WTC11 (cell line): ENCODE measurements at regions not wholly inside any gene's neighbourhood (a gene's known extent, or its start where the extent isn't known, plus 50 kb on each side); places are given as distances from the start of the nearest gene placed in this dataset.
A peak's percentile ranks its signal among the peaks of the same experiment; 100 is the strongest.

Source experiments
- ATAC-seq: fragments of 200-7000 bp; cut with Tn5 transposase; 2 replicates; pipeline ENCODE4 v1.10.0; 2021; ENCODE audit warnings: mild to moderate bottlenecking, moderate library complexity
- CTCF ChIA-PET: fragments of 300-600 bp; sonication (Branson Sonifier 250); formaldehyde crosslinking; loops from one replicate; lab custom pipeline; 2021; ENCODE audit warnings: antibody characterized with exemption; lab: Charles Lee
- POLR2A ChIA-PET: fragments of 350-600 bp; sonication (Branson Sonifier 250); formaldehyde crosslinking; loops from one replicate; lab custom pipeline; 2021; ENCODE audit warnings: antibody characterized with exemption; lab: Charles Lee
- DNase-seq: peaks from one replicate; pipeline ENCODE4 v3.0.0; 2021; ENCODE audit warnings: low spot score
- H3K27ac Mint-ChIP-seq: 2 replicates; pipeline ENCODE4 v1.8.0; 2021; ENCODE audit warnings: mixed read lengths
- H3K27me3 Mint-ChIP-seq: 2 replicates; pipeline ENCODE4 v1.8.0; 2021; ENCODE audit warnings: low read depth, mild to moderate bottlenecking, moderate library complexity, mixed read lengths
- H3K36me3 Mint-ChIP-seq: 2 replicates; pipeline ENCODE4 v1.8.0; 2021; ENCODE audit warnings: mixed read lengths
- H3K4me1 Mint-ChIP-seq: 2 replicates; pipeline ENCODE4 v1.8.0; 2022; ENCODE audit warnings: mixed read lengths
- H3K4me3 Mint-ChIP-seq: 2 replicates; pipeline ENCODE4 v1.8.0; 2021; ENCODE audit warnings: mild to moderate bottlenecking, moderate library complexity, mixed read lengths
- H3K9me3 Mint-ChIP-seq: 2 replicates; pipeline ENCODE4 v1.8.0; 2021; ENCODE audit warnings: mixed read lengths
- ARID4B ChIP-seq: sonication (generic); formaldehyde crosslinking; IDR thresholded peaks from 2 replicates; pipeline ENCODE4 v1.8.0; 2023; ENCODE audit warnings: missing genetic modification reagents, mild to moderate bottlenecking, borderline replicate concordance
- ATF6 ChIP-seq: sonication (generic); formaldehyde crosslinking; IDR thresholded peaks from 2 replicates; pipeline ENCODE4 v1.8.1; 2023; ENCODE audit warnings: mild to moderate bottlenecking, missing genetic modification reagents
- CREB1 ChIP-seq: sonication (generic); formaldehyde crosslinking; IDR thresholded peaks from 2 replicates; pipeline ENCODE4 v1.8.0; 2023; ENCODE audit warnings: mild to moderate bottlenecking, missing genetic modification reagents
- CREM ChIP-seq: sonication (generic); formaldehyde crosslinking; IDR thresholded peaks from 2 replicates; pipeline ENCODE4 v1.8.1; 2022; ENCODE audit warnings: mild to moderate bottlenecking, missing genetic modification reagents, moderate library complexity
- FOXP1 ChIP-seq: sonication (generic); formaldehyde crosslinking; IDR thresholded peaks from 2 replicates; pipeline ENCODE4 v1.8.0; 2022; ENCODE audit warnings: missing genetic modification reagents, mild to moderate bottlenecking, moderate library complexity, borderline replicate concordance
- GABPB1 ChIP-seq: sonication (generic); formaldehyde crosslinking; IDR thresholded peaks from 2 replicates; pipeline ENCODE4 v1.8.1; 2023; ENCODE audit warnings: mild to moderate bottlenecking, missing genetic modification reagents
- HMGA2 ChIP-seq: fragments of 250-450 bp; sonication (Bioruptor Pico); IDR thresholded peaks from 2 replicates; pipeline ENCODE4 v1.4.0; 2021; ENCODE audit warnings: mild to moderate bottlenecking, moderate library complexity
- JAZF1 ChIP-seq: fragments of 250-450 bp; sonication (Bioruptor Pico); IDR thresholded peaks from 2 replicates; pipeline ENCODE4 v1.9.0; 2021; ENCODE audit warnings: moderate library complexity, mild to moderate bottlenecking, inconsistent platforms
- PREB ChIP-seq: sonication (generic); formaldehyde crosslinking; IDR thresholded peaks from 2 replicates; pipeline ENCODE4 v1.8.1; 2022; ENCODE audit warnings: mild to moderate bottlenecking, missing genetic modification reagents, moderate library complexity, borderline replicate concordance
- PRRX2 ChIP-seq: fragments of 250-450 bp; sonication (Bioruptor Pico); IDR thresholded peaks from 2 replicates; pipeline ENCODE4 v1.8.0; 2021; ENCODE audit warnings: mild to moderate bottlenecking
- SOX15 ChIP-seq: fragments of 250-450 bp; sonication (Bioruptor Pico); IDR thresholded peaks from 2 replicates; pipeline ENCODE4 v1.9.0; 2021; ENCODE audit warnings: mild to moderate bottlenecking
- TEAD1 ChIP-seq: sonication (generic); formaldehyde crosslinking; IDR thresholded peaks from 2 replicates; pipeline ENCODE4 v1.8.0; 2022; ENCODE audit warnings: mild to moderate bottlenecking, missing genetic modification reagents
- ZBTB21 ChIP-seq: sonication (generic); formaldehyde crosslinking; IDR thresholded peaks from 2 replicates; pipeline ENCODE4 v1.8.1; 2023; ENCODE audit warnings: mild to moderate bottlenecking, missing genetic modification reagents, borderline replicate concordance
- ZNF219 ChIP-seq: sonication (generic); formaldehyde crosslinking; IDR thresholded peaks from 2 replicates; pipeline ENCODE4 v1.8.0; 2023; ENCODE audit warnings: missing genetic modification reagents, mild to moderate bottlenecking, borderline replicate concordance
- ZNF396 ChIP-seq: fragments of 250-450 bp; sonication (Bioruptor Pico); IDR thresholded peaks from 2 replicates; pipeline ENCODE4 v1.8.0; 2021; ENCODE audit warnings: mild to moderate bottlenecking, moderate library complexity, borderline replicate concordance
- ZNF416 ChIP-seq: fragments of 250-450 bp; sonication (Bioruptor Pico); IDR thresholded peaks from 2 replicates; pipeline ENCODE4 v1.9.0; 2021; ENCODE audit warnings: mild to moderate bottlenecking, inconsistent platforms
- TF ChIP-seq, protein P1 (sequence below): sonication (generic); formaldehyde crosslinking; IDR thresholded peaks from 2 replicates; pipeline ENCODE4 v1.8.1; 2023; ENCODE audit warnings: mild to moderate bottlenecking, missing genetic modification reagents, moderate library complexity
- TF ChIP-seq, protein P2 (sequence below): sonication (generic); formaldehyde crosslinking; IDR thresholded peaks from 2 replicates; pipeline ENCODE4 v1.8.1; 2022; ENCODE audit warnings: low read depth, missing genetic modification reagents, borderline replicate concordance
- TF ChIP-seq, protein P3 (sequence below): fragments of 250-450 bp; sonication (Bioruptor Pico); IDR thresholded peaks from 2 replicates; pipeline ENCODE4 v2.1.2; 2022; ENCODE audit warnings: mild to moderate bottlenecking, moderate library complexity

GRCh38 chr7:32273297-32273696 lies 203.1 kb upstream of the PDE1C start (continued):
- TF ChIP-seq ARID4B (CRISPR knock-in tag) (no peak), HMGA2 (no peak), PRRX2 (CRISPR knock-in tag) (no peak), FOXP1 (CRISPR knock-in tag) (no peak), CREM (no peak)
- TF ChIP-seq, protein P1, sequence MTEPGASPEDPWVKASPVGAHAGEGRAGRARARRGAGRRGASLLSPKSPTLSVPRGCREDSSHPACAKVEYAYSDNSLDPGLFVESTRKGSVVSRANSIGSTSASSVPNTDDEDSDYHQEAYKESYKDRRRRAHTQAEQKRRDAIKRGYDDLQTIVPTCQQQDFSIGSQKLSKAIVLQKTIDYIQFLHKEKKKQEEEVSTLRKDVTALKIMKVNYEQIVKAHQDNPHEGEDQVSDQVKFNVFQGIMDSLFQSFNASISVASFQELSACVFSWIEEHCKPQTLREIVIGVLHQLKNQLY (CRISPR knock-in tag): no peak
- TF ChIP-seq, protein P2, sequence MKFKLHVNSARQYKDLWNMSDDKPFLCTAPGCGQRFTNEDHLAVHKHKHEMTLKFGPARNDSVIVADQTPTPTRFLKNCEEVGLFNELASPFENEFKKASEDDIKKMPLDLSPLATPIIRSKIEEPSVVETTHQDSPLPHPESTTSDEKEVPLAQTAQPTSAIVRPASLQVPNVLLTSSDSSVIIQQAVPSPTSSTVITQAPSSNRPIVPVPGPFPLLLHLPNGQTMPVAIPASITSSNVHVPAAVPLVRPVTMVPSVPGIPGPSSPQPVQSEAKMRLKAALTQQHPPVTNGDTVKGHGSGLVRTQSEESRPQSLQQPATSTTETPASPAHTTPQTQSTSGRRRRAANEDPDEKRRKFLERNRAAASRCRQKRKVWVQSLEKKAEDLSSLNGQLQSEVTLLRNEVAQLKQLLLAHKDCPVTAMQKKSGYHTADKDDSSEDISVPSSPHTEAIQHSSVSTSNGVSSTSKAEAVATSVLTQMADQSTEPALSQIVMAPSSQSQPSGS: no peak

- peaks cover 10% of the 10 kb centered on the region for H3K4me1 Mint-ChIP-seq
- DNase-seq: peak; percentile 53
- H3K27me3 Mint-ChIP-seq: peaks cover 14% of the 10 kb centered on the region
- H3K4me3 Mint-ChIP-seq: no peak overlapping the region
- no peaks in the 10 kb centered on the region for H3K36me3 Mint-ChIP-seq
- TF ChIP-seq GABPB1 (CRISPR knock-in tag) (no peak), JAZF1 (CRISPR knock-in tag) (no peak), ZBTB21 (no peak), TEAD1 (no peak), CREM (no peak), ZNF416 (CRISPR knock-in tag) (no peak)
- TF ChIP-seq, protein P2: no peak
- no peak overlapping the region for H3K27ac Mint-ChIP-seq
- CTCF ChIA-PET: interaction anchor here (1.5 to 1.6 kb wide), 3 partner anchors 32 to 91 kb away, joined by 4 to 5 read pairs (median 5); no protein-coding TSS in a partner anchor
- POLR2A ChIA-PET: no interaction called here
- no peaks in the 10 kb centered on the region for H3K9me3 Mint-ChIP-seq
- peak; percentile 89 for ATAC-seq
Observed at GRCh38 chr7:32266932-32267475, 196.8 kb upstream of the PDE1C start.

DNA sequence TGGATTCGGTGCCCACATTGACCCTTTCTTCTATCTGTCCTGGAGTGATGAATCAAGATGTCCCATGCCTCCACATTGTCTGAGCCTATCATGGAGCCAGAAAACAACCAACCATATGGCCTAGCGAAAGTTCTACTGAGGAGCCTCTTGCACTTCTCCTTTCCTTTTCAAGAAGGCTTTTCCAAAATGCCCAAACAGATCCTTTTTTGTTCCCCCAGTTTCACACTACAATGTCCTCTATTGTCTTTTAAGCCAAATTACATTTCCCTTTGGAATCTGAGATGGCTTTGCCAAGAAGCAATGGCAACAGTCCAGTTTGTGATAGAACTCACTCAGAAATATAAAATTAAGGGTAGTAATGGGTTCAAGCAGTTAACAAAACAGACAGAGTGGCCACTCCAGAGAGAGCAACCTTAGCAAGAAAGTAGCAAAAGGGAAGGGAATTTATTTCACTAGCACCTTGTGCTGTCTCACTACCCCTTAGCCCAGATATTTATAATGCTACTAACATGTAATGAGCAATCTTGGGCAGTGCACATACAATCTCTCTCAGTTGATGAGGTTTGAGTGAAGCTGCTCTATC lies 194.6 kb upstream of the PDE1C start:
- CTCF ChIA-PET: interaction anchor here (0.6 to 0.7 kb wide), 2 partner anchors 92 to 215 kb away, joined by 3 read pairs; no protein-coding TSS in a partner anchor
- no peak for ATAC-seq
- TF ChIP-seq PREB: no peak
- TF ChIP-seq, protein P3, sequence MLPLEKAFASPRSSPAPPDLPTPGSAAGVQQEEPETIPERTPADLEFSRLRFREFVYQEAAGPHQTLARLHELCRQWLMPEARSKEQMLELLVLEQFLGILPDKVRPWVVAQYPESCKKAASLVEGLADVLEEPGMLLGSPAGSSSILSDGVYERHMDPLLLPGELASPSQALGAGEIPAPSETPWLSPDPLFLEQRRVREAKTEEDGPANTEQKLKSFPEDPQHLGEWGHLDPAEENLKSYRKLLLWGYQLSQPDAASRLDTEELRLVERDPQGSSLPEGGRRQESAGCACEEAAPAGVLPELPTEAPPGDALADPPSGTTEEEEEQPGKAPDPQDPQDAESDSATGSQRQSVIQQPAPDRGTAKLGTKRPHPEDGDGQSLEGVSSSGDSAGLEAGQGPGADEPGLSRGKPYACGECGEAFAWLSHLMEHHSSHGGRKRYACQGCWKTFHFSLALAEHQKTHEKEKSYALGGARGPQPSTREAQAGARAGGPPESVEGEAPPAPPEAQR: no peak
- TF ChIP-seq ATF6 (CRISPR knock-in tag): no peak
- no peak for TF ChIP-seq CREB1 (CRISPR knock-in tag)
- TF ChIP-seq SOX15: no peak
- TF ChIP-seq ZNF219 (CRISPR knock-in tag): no peak
- TF ChIP-seq, protein P1 (CRISPR knock-in tag): no peak
- no peak for TF ChIP-seq ZNF396 (CRISPR knock-in tag)

More for the DNA sequence above, 194.6 kb upstream of the PDE1C start:
- Mint-ChIP-seq H3K36me3 (no peaks in the 10 kb centered on the region), H3K27me3 (peaks cover 14% of the 10 kb centered on the region), H3K4me1 (peaks cover 17% of the 10 kb centered on the region), H3K9me3 (0 out of 2 replicates have a peak, but pooled peaks cover 3% of the 10 kb centered on the region), H3K27ac (no peak overlapping the region), H3K4me3 (no peak overlapping the region)
- POLR2A ChIA-PET: no interaction called here
- no peak for DNase-seq
